Uterus (tissue), 2 donors: ENCODE measurements at regions not wholly inside any gene's neighbourhood (a gene's known extent, or its start where the extent isn't known, plus 50 kb on each side); places are given as distances from the start of the nearest gene placed in this dataset.

Experiments used
- CTCF ChIP-seq, 4 experiments: fragments of 200-600 bp in 2 of 4; fragments of 450-650 bp in 2 of 4; sonication (generic) in 2 of 4; IDR thresholded peaks; one replicate each; pipeline ENCODE4 v1.5.1; 2016 to 2019; ENCODE audit warnings: antibody characterized with exemption in 4 of 4, mild to moderate bottlenecking in 2 of 4, moderate library complexity in 1 of 4
- POLR2A ChIP-seq, 2 donors: fragments of 450-650 bp; IDR thresholded peaks; one replicate each; pipeline ENCODE4 v1.6.1; 2016; ENCODE audit warnings: antibody characterized with exemption in 2 of 2, mild to moderate bottlenecking in 1 of 2, moderate library complexity in 1 of 2

DNA sequence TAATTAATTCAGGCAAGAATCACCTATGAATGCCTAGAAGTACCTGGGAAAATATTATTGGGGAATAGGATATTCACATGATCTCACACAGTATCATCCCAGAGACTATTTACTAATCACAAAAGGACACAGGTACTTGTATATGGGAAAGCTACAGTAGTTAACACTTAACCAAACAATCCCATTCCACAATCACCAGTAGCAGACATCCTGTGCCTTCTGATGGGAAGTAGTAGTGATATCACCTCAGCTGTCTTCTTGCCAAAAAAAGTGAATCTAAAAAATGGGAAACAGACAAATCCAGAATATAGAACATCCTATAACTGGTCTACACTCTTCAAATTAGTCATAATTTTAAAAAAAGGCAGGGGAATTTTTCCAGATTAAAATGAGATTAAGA, 75.6 kb upstream of the CCDC150 start:
- TF ChIP-seq CTCF (IDR thresholded peaks at IDR 0.05) (no peak), POLR2A (IDR thresholded peaks at IDR 0.05) (no peak)
